GM13977 (cell line): ENCODE measurements at regions not wholly inside any gene's neighbourhood (a gene's known extent, or its start where the extent isn't known, plus 50 kb on each side); places are given as distances from the start of the nearest gene placed in this dataset.
"Not testable (repeated sequence)": the region's sequence is repeated elsewhere in the genome, so short reads cannot be mapped to it uniquely, and the experiment has no call there.

Experiments
- DNase-seq: peaks from one replicate; pipeline ENCODE4 v3.0.0; 2012; ENCODE audit warnings: low spot score
- in situ Hi-C: fragments of 300-500 bp; cut with MboI; formaldehyde crosslinking; loops from one replicate; pipeline ENCODE4 v1.12.0; 2022; ENCODE audit warnings: low sequenced_read_pairs, low pct_unique_long_range_greater_than_20kb, mixed read lengths, inconsistent platforms; ENCODE audit not compliant: unreplicated experiment
- TF ChIP-seq, protein P1 (sequence below): IDR thresholded peaks from 2 replicates; pipeline ENCODE4 v1.5.1; 2012; ENCODE audit warnings: mild to moderate bottlenecking, control low read depth; ENCODE audit not compliant: insufficient read depth; ENCODE audit errors: extremely low read depth, missing control alignments

DNA sequence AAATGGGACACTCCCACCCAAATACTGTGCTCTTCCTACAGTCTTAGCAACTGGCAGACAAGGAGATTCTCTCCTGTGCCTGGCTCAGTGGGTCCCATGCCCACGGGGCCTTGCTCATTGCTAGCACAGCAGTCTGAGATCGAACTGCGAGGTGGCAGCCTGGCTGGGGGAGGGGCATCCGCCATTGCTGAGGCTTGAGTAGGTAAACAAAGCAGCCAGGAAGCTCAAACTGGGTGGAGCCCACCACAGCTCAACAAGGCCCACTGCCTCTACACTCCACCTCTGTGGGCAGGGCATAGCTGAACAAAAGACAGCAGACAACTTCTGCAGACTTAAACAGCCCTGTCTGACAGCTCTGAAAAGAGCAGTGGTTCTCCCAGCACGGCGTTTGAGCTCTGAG is 174.8 kb downstream of the COL12A1 start:
- DNase-seq, in situ Hi-C loops: not testable (repeated sequence)

GRCh38 chr6:75029333-75029732 is 176.5 kb downstream of the COL12A1 start:
- TF ChIP-seq, protein P1, sequence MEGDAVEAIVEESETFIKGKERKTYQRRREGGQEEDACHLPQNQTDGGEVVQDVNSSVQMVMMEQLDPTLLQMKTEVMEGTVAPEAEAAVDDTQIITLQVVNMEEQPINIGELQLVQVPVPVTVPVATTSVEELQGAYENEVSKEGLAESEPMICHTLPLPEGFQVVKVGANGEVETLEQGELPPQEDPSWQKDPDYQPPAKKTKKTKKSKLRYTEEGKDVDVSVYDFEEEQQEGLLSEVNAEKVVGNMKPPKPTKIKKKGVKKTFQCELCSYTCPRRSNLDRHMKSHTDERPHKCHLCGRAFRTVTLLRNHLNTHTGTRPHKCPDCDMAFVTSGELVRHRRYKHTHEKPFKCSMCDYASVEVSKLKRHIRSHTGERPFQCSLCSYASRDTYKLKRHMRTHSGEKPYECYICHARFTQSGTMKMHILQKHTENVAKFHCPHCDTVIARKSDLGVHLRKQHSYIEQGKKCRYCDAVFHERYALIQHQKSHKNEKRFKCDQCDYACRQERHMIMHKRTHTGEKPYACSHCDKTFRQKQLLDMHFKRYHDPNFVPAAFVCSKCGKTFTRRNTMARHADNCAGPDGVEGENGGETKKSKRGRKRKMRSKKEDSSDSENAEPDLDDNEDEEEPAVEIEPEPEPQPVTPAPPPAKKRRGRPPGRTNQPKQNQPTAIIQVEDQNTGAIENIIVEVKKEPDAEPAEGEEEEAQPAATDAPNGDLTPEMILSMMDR, result no peak
- in situ Hi-C loops, result no loop called here
- no peak for DNase-seq

DNA sequence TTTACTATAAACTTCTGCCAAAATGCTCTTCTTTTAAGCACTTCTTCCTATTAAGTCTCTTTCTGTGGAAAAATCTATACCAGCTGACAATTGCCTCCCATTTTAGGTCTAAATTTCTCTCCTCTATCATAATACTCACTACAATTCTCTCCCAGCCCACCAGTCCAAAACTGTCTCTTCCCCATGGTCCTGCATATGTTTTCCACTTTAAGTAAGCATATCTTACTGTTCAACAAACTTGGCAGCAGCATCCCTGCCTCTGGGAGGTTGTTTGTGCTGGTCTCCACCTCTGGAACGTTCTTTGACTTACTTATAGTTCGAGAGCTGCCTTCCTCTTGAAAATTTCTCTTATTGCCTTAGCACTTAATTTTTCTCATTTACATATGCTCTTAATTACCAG is 180.5 kb downstream of the COL12A1 start:
- in situ Hi-C loops, result no loop called here
- DNase-seq, result no peak
- TF ChIP-seq, protein P1, result no peak

DNA sequence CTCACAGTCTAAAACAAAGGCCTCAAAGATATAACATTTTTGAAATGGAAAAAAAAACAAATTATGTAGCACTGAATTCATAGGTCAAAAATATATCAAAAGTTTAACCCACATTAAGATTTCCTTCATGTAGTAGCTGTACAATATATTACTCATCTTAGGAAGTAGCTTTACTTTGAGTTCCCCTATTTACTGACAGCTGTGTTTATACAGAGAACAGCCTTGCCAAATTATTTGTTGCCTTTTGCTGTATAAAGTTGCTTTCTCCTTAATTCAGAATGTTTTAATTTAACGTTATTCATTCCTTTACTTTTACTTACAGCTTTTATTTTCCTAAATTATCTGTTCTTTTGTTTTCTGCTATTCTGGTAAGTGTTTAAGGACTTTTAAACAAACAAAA is 181.0 kb downstream of the COL12A1 start:
- in situ Hi-C loops, result no loop called here
- no peak for DNase-seq
- TF ChIP-seq, protein P1, result no peak

DNA sequence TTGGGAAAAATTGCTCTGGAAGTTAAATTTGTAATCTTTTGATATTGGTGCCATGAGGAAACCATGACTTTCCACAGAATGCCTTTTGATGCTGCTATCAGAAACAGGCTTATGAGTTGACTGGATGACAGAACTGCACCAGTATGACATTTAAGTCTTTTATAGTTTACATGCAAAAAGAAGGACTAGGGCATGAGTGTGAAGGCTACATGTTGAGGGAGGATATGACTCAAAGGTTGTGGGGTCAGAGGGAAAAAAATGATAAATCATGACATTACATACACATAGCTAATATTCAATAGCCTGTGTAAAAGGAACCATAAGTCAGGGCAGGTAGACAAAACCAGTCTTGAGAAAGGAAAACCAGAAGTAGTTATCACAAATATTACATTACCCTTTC is 182.2 kb downstream of the COL12A1 start:
- in situ Hi-C loops, result no loop called here
- TF ChIP-seq, protein P1, result no peak
- DNase-seq, result no peak

- TF ChIP-seq, protein P1, result no peak
Observed at GRCh38 chr6:75020971-75021370, 184.9 kb downstream of the COL12A1 start.

DNA sequence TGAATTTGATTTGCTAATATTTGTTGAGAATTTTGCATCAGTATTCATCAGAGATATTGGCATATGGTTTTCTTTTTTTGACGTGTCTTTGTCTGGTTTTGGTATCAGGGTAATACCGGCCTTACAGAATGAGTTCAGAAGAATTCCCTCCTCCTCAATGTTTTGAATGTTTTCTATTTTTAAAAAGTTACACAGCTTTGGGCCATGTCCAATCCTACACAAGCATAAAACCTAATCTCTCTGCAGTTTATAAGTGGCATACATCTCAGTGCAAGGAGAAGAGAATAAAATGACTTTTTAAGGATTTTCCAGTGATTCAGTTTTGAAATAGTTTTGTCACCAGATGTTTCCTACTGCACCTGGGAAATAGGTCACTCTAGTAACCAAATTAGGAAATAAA is 185.5 kb downstream of the COL12A1 start:
- no peak for DNase-seq
- TF ChIP-seq, protein P1, result no peak
- in situ Hi-C loops, result no loop called here

More at GRCh38 chr6:75020971-75021370, 184.9 kb downstream of the COL12A1 start:
- DNase-seq, result no peak
- in situ Hi-C loops, result no loop called here
